GM23338 (cell line): ENCODE measurements at regions not wholly inside any gene's neighbourhood (a gene's known extent, or its start where the extent isn't known, plus 50 kb on each side); places are given as distances from the start of the nearest gene placed in this dataset.
A peak's percentile ranks its signal among the peaks of the same experiment; 100 is the strongest.

ENCODE experiments used
- ATAC-seq: fragments of 200-7000 bp; cut with Tn5 transposase; 3 replicates; pipeline ENCODE4 v1.9.1; 2020
- DNase-seq: peaks from one replicate; pipeline ENCODE4 v3.0.0-alpha.2; 2015; ENCODE audit warnings: low spot score
- H2AFZ ChIP-seq: fragments of 200-600 bp; sonication (generic); 2 replicates; pipeline ENCODE4 v1.8.0; 2016; ENCODE audit warnings: antibody characterized with exemption, mild to moderate bottlenecking, moderate library complexity
- H3F3A ChIP-seq: fragments of 200-600 bp; sonication (generic); replicated peaks from 2 replicates; pipeline ENCODE4 v1.8.0; 2017; ENCODE audit warnings: antibody characterized with exemption, mixed run types, low read depth
- H3K27ac ChIP-seq: fragments of 200-600 bp; sonication (generic); 2 replicates; pipeline ENCODE4 v1.6.1; 2016; ENCODE audit warnings: low read depth
- H3K27me3 ChIP-seq: fragments of 200-600 bp; sonication (generic); 2 replicates; pipeline ENCODE4 v1.8.0; 2016; ENCODE audit warnings: mild to moderate bottlenecking, mixed run types, moderate library complexity; ENCODE audit not compliant: insufficient read depth
- H3K36me3 ChIP-seq: fragments of 200-600 bp; sonication (generic); 2 replicates; pipeline ENCODE4 v1.8.0; 2016; ENCODE audit warnings: mild to moderate bottlenecking; ENCODE audit not compliant: insufficient read depth
- H3K4me1 ChIP-seq: fragments of 200-600 bp; sonication (generic); 2 replicates; pipeline ENCODE4 v1.8.0; 2016; ENCODE audit warnings: mild to moderate bottlenecking, moderate library complexity; ENCODE audit not compliant: insufficient read depth
- H3K4me2 ChIP-seq: fragments of 200-600 bp; sonication (generic); 2 replicates; pipeline ENCODE4 v1.7.1; 2017; ENCODE audit warnings: mixed run types
- H3K4me3 ChIP-seq: fragments of 200-600 bp; sonication (generic); 2 replicates; pipeline ENCODE4 v1.6.1; 2016; ENCODE audit warnings: mixed run types
- H3K79me2 ChIP-seq: fragments of 200-600 bp; sonication (generic); replicated peaks from 2 replicates; pipeline ENCODE4 v1.8.0; 2017; ENCODE audit warnings: mild to moderate bottlenecking; ENCODE audit not compliant: insufficient read depth
- H3K9me2 ChIP-seq: fragments of 200-600 bp; sonication (generic); 2 replicates; pipeline ENCODE4 v1.8.0; 2017; ENCODE audit not compliant: insufficient read depth
- H4K20me1 ChIP-seq: fragments of 200-600 bp; sonication (generic); replicated peaks from 2 replicates; pipeline ENCODE4 v1.8.0; 2017; ENCODE audit warnings: mild to moderate bottlenecking; ENCODE audit not compliant: insufficient read depth
- H3K27ac Mint-ChIP-seq: 2 replicates; pipeline ENCODE4 v1.8.0; 2020; ENCODE audit warnings: inconsistent platforms, mild to moderate bottlenecking, moderate library complexity, mixed read lengths
- H3K27me3 Mint-ChIP-seq: 3 replicates; pipeline ENCODE4 v1.8.0; 2022; ENCODE audit warnings: low read depth, mild to moderate bottlenecking, moderate library complexity, mixed read lengths, inconsistent platforms; ENCODE audit not compliant: insufficient read depth, poor library complexity
- H3K36me3 Mint-ChIP-seq: 3 replicates; pipeline ENCODE4 v1.8.0; 2021; ENCODE audit warnings: low read depth, mild to moderate bottlenecking, inconsistent platforms, moderate library complexity, mixed read lengths
- H3K4me1 Mint-ChIP-seq: 3 replicates; pipeline ENCODE4 v1.8.0; 2020; ENCODE audit warnings: mild to moderate bottlenecking, inconsistent platforms, mixed read lengths
- H3K4me3 Mint-ChIP-seq: 3 replicates; pipeline ENCODE4 v1.8.0; 2021; ENCODE audit warnings: moderate library complexity, mild to moderate bottlenecking, inconsistent platforms, mixed read lengths
- H3K9me3 Mint-ChIP-seq: 3 replicates; pipeline ENCODE4 v1.8.0; 2020; ENCODE audit warnings: moderate library complexity, mild to moderate bottlenecking, inconsistent platforms, mixed read lengths
- CREB1 ChIP-seq: fragments of 250-450 bp; sonication (Bioruptor Pico); IDR thresholded peaks from 2 replicates; pipeline ENCODE4 v1.5.0; 2020; ENCODE audit warnings: low read depth, mild to moderate bottlenecking, moderate library complexity
- EZH2 ChIP-seq: fragments of 200-600 bp; sonication (generic); IDR thresholded peaks from one replicate; pipeline ENCODE4 v1.8.0; 2017; ENCODE audit warnings: antibody characterized with exemption, mild to moderate bottlenecking, low read depth; ENCODE audit not compliant: unreplicated experiment
- JUNB ChIP-seq: IDR thresholded peaks from one replicate; pipeline ENCODE4 v1.6.1; 2016; ENCODE audit warnings: antibody characterized with exemption; ENCODE audit not compliant: unreplicated experiment
- NANOG ChIP-seq: IDR thresholded peaks from 2 replicates; pipeline ENCODE4 v1.6.1; 2016; ENCODE audit warnings: antibody characterized with exemption, borderline replicate concordance
- POLR2AphosphoS5 ChIP-seq: IDR thresholded peaks from 2 replicates; pipeline ENCODE4 v1.6.1; 2016; ENCODE audit warnings: antibody characterized with exemption, low read depth
- ZNF331 ChIP-seq: fragments of 250-450 bp; sonication (Bioruptor Pico); IDR thresholded peaks from 2 replicates; pipeline ENCODE4 v1.5.0; 2020; ENCODE audit warnings: low read depth, mild to moderate bottlenecking, moderate library complexity
- ZNF462 ChIP-seq: fragments of 250-450 bp; sonication (Bioruptor Pico); IDR thresholded peaks from 2 replicates; pipeline ENCODE4 v1.5.0; 2020; ENCODE audit warnings: mild to moderate bottlenecking, moderate library complexity
- TF ChIP-seq, protein P1 (sequence below), 2 experiments: fragments of 200-600 bp in 1 of 2; sonication (generic) in 1 of 2; conservative IDR thresholded peaks; 2 replicates each; pipeline versions ENCODE4 v1.5.1 to v1.6.1; 2016 to 2017; ENCODE audit warnings: antibody characterized with exemption in 2 of 2, low read depth in 2 of 2, mild to moderate bottlenecking in 2 of 2, moderate library complexity in 1 of 2

GRCh38 chr9:71483436-71483835 lies 284.9 kb downstream of the CEMIP2 start:
- H3F3A ChIP-seq = no peaks in the 10 kb centered on the region
- Mint-ChIP-seq H3K36me3 (no peaks in the 10 kb centered on the region), H3K9me3 (no peaks in the 10 kb centered on the region), H3K27me3 (peaks cover 2% of the 10 kb centered on the region), H3K4me3 (no peak overlapping the region), H3K4me1 (peaks cover 5% of the 10 kb centered on the region; the same call in 2 of the 3 replicates), H3K27ac (no peak overlapping the region)
- no peaks in the 10 kb centered on the region for H3K27me3 ChIP-seq
- peak overlapping the region; percentile 64; the same call in 1 of the 2 replicates for H2AFZ ChIP-seq
- TF ChIP-seq ZNF462 (CRISPR knock-in tag) = no peak
- H3K27ac ChIP-seq = no peak overlapping the region
- no peak for ATAC-seq
- H3K4me1 ChIP-seq = no peaks in the 10 kb centered on the region
- H3K4me3 ChIP-seq = no peak overlapping the region
- H3K79me2 ChIP-seq = no peaks in the 10 kb centered on the region
- H3K9me2 ChIP-seq = no peaks in the 10 kb centered on the region
- no peak for DNase-seq
- no peak overlapping the region for H3K4me2 ChIP-seq
- H3K36me3 ChIP-seq = no peaks in the 10 kb centered on the region
- H4K20me1 ChIP-seq = no peaks in the 10 kb centered on the region

DNA sequence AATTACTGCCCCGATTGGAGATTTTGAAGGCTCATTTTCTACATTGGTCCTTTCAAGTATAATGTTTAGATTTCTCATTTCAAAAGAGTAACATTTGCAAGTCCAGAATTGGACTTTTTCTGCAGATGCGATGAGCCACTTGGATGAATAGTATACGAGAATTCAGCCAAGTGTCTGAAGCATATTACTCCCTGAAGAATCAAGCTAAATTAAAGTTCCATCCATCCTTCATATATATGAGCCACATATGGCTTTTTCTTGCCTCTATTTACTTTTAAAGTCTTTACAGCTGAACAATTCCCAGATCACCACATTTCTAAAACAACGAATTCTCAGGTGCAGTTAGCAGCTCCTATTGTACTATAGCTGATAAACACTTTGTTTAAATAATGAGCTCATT lies 288.7 kb downstream of the CEMIP2 start:
- Histone ChIP-seq H3K27ac (no peak overlapping the region), H2AFZ (no peak overlapping the region), H3K9me2 (no peaks in the 10 kb centered on the region), H3K79me2 (no peaks in the 10 kb centered on the region), H3K36me3 (no peaks in the 10 kb centered on the region), H3K4me1 (no peaks in the 10 kb centered on the region), H3K27me3 (no peaks in the 10 kb centered on the region), H3K4me2 (no peak overlapping the region), H4K20me1 (no peaks in the 10 kb centered on the region), H3F3A (no peaks in the 10 kb centered on the region), H3K4me3 (no peak overlapping the region)
- no peaks in the 10 kb centered on the region for H3K27me3 Mint-ChIP-seq
- H3K4me1 Mint-ChIP-seq = no peaks in the 10 kb centered on the region
- ATAC-seq (no peak), DNase-seq (no peak)
- no peak overlapping the region for H3K27ac Mint-ChIP-seq
- no peaks in the 10 kb centered on the region for H3K9me3 Mint-ChIP-seq
- H3K4me3 Mint-ChIP-seq = no peak overlapping the region
- H3K36me3 Mint-ChIP-seq = no peaks in the 10 kb centered on the region
- no peak for TF ChIP-seq NANOG
- TF ChIP-seq, protein P1, sequence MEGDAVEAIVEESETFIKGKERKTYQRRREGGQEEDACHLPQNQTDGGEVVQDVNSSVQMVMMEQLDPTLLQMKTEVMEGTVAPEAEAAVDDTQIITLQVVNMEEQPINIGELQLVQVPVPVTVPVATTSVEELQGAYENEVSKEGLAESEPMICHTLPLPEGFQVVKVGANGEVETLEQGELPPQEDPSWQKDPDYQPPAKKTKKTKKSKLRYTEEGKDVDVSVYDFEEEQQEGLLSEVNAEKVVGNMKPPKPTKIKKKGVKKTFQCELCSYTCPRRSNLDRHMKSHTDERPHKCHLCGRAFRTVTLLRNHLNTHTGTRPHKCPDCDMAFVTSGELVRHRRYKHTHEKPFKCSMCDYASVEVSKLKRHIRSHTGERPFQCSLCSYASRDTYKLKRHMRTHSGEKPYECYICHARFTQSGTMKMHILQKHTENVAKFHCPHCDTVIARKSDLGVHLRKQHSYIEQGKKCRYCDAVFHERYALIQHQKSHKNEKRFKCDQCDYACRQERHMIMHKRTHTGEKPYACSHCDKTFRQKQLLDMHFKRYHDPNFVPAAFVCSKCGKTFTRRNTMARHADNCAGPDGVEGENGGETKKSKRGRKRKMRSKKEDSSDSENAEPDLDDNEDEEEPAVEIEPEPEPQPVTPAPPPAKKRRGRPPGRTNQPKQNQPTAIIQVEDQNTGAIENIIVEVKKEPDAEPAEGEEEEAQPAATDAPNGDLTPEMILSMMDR (conservative IDR thresholded peaks at IDR 0.05; ENCODE audit: low read depth in 2 of 2) = no peak
- no peak for TF ChIP-seq JUNB
- TF ChIP-seq CREB1 (CRISPR knock-in tag) = no peak
- no peak for TF ChIP-seq POLR2AphosphoS5
- TF ChIP-seq EZH2 = no peak
- TF ChIP-seq ZNF331 = no peak
